Astrocyte (in vitro differentiated cells and primary cell): ENCODE measurements at regions not wholly inside any gene's neighbourhood (a gene's known extent, or its start where the extent isn't known, plus 50 kb on each side); places are given as distances from the start of the nearest gene placed in this dataset.

ENCODE experiments used
- DNase-seq: peaks from one replicate; pipeline ENCODE4 v3.0.0-alpha.2; 2010; ENCODE audit warnings: low read depth
- FAIRE-seq: peaks from 2 replicates; lab custom pipeline; 2011; peaks lifted over from hg19 to GRCh38; lab: Jason Lieb, UNC
- H2AFZ ChIP-seq: 2 replicates; pipeline ENCODE4 v1.6.0; 2012; ENCODE audit warnings: low read depth, low read length, inconsistent platforms
- H3K27ac ChIP-seq: 2 replicates; pipeline ENCODE4 v1.5.1; 2011; ENCODE audit warnings: low read depth, low read length, inconsistent platforms
- H3K27me3 ChIP-seq: 2 replicates; pipeline ENCODE4 v1.6.0; 2011; ENCODE audit warnings: low read length, inconsistent platforms; ENCODE audit not compliant: insufficient read depth
- H3K36me3 ChIP-seq: 2 replicates; pipeline ENCODE4 v1.5.1; 2011; ENCODE audit warnings: low read length, inconsistent platforms; ENCODE audit not compliant: insufficient read depth
- H3K4me1 ChIP-seq: 2 replicates; pipeline ENCODE4 v1.5.1; 2011; ENCODE audit warnings: low read length, inconsistent platforms; ENCODE audit not compliant: insufficient read depth
- H3K4me2 ChIP-seq: 2 replicates; pipeline ENCODE4 v1.6.0; 2012; ENCODE audit warnings: low read length, inconsistent platforms
- H3K4me3 ChIP-seq: 2 replicates; pipeline ENCODE4 v1.5.1; 2011; ENCODE audit warnings: low read depth, mild to moderate bottlenecking, low read length, inconsistent platforms; ENCODE audit not compliant: insufficient read depth
- H3K79me2 ChIP-seq: 2 replicates; pipeline ENCODE4 v1.6.0; 2012; ENCODE audit warnings: mild to moderate bottlenecking, low read length, inconsistent platforms; ENCODE audit not compliant: insufficient read depth
- H3K9ac ChIP-seq: 2 replicates; pipeline ENCODE4 v1.6.0; 2012; ENCODE audit warnings: mild to moderate bottlenecking, low read length, inconsistent platforms
- H3K9me3 ChIP-seq: 2 replicates; pipeline ENCODE4 v1.5.1; 2012; ENCODE audit warnings: low read depth, mild to moderate bottlenecking, low read length, inconsistent platforms; ENCODE audit not compliant: insufficient read depth
- H4K20me1 ChIP-seq: 2 replicates; pipeline ENCODE4 v1.6.0; 2012; ENCODE audit warnings: low read length, inconsistent platforms; ENCODE audit not compliant: insufficient read depth
- H3K27ac Mint-ChIP-seq: one replicate; pipeline ENCODE4 v1.8.0; 2021; ENCODE audit warnings: mild to moderate bottlenecking, mixed read lengths; ENCODE audit not compliant: unreplicated experiment
- H3K27me3 Mint-ChIP-seq: one replicate; pipeline ENCODE4 v1.8.0; 2021; ENCODE audit warnings: low read depth, mixed read lengths; ENCODE audit not compliant: unreplicated experiment
- H3K36me3 Mint-ChIP-seq: one replicate; pipeline ENCODE4 v1.8.0; 2021; ENCODE audit warnings: low read depth, mixed read lengths; ENCODE audit not compliant: unreplicated experiment
- H3K4me1 Mint-ChIP-seq: one replicate; pipeline ENCODE4 v1.8.0; 2021; ENCODE audit warnings: low read depth, mixed read lengths; ENCODE audit not compliant: unreplicated experiment
- H3K4me3 Mint-ChIP-seq: one replicate; pipeline ENCODE4 v1.8.0; 2021; ENCODE audit warnings: mild to moderate bottlenecking, moderate library complexity, mixed read lengths; ENCODE audit not compliant: unreplicated experiment
- H3K9me3 Mint-ChIP-seq: one replicate; pipeline ENCODE4 v1.8.0; 2021; ENCODE audit warnings: mild to moderate bottlenecking, mixed read lengths; ENCODE audit not compliant: unreplicated experiment
- EZH2 ChIP-seq: IDR thresholded peaks from 2 replicates; pipeline ENCODE4 v1.6.1; 2012; ENCODE audit warnings: mild to moderate bottlenecking, low read length, inconsistent platforms; ENCODE audit not compliant: insufficient read depth
- TF ChIP-seq, protein P1 (sequence below): IDR thresholded peaks from 2 replicates; pipeline ENCODE4 v1.5.1; 2011; ENCODE audit warnings: low read depth, mild to moderate bottlenecking, inconsistent platforms, low read length, moderate library complexity; ENCODE audit not compliant: insufficient read depth

- H3K27me3 ChIP-seq, result no peaks in the 10 kb centered on the region
- H3K9me3 ChIP-seq, result no peaks in the 10 kb centered on the region
- H3K4me2 ChIP-seq, result no peak overlapping the region
- H3K27me3 Mint-ChIP-seq, result no peaks in the 10 kb centered on the region
- H4K20me1 ChIP-seq, result no peaks in the 10 kb centered on the region
- H3K27ac Mint-ChIP-seq, result no peak overlapping the region
- H3K4me1 Mint-ChIP-seq, result no peaks in the 10 kb centered on the region
- no peak overlapping the region for H3K27ac ChIP-seq
- no peak for DNase-seq
- no peaks in the 10 kb centered on the region for H3K4me1 ChIP-seq
- H3K36me3 ChIP-seq, result no peaks in the 10 kb centered on the region
- H3K9ac ChIP-seq, result no peak overlapping the region
- no peak for FAIRE-seq
- no peak overlapping the region for H3K4me3 Mint-ChIP-seq
- H3K79me2 ChIP-seq, result no peaks in the 10 kb centered on the region
- no peak overlapping the region for H3K4me3 ChIP-seq
- no peaks in the 10 kb centered on the region for H3K9me3 Mint-ChIP-seq
- H3K36me3 Mint-ChIP-seq, result no peaks in the 10 kb centered on the region
- TF ChIP-seq, protein P1, sequence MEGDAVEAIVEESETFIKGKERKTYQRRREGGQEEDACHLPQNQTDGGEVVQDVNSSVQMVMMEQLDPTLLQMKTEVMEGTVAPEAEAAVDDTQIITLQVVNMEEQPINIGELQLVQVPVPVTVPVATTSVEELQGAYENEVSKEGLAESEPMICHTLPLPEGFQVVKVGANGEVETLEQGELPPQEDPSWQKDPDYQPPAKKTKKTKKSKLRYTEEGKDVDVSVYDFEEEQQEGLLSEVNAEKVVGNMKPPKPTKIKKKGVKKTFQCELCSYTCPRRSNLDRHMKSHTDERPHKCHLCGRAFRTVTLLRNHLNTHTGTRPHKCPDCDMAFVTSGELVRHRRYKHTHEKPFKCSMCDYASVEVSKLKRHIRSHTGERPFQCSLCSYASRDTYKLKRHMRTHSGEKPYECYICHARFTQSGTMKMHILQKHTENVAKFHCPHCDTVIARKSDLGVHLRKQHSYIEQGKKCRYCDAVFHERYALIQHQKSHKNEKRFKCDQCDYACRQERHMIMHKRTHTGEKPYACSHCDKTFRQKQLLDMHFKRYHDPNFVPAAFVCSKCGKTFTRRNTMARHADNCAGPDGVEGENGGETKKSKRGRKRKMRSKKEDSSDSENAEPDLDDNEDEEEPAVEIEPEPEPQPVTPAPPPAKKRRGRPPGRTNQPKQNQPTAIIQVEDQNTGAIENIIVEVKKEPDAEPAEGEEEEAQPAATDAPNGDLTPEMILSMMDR, result no peak
- no peak for TF ChIP-seq EZH2
- H2AFZ ChIP-seq, result no peak overlapping the region
These were observed 479.3 kb downstream of the EPHA3 start for GRCh38 chr3:89586676-89587075.

DNA sequence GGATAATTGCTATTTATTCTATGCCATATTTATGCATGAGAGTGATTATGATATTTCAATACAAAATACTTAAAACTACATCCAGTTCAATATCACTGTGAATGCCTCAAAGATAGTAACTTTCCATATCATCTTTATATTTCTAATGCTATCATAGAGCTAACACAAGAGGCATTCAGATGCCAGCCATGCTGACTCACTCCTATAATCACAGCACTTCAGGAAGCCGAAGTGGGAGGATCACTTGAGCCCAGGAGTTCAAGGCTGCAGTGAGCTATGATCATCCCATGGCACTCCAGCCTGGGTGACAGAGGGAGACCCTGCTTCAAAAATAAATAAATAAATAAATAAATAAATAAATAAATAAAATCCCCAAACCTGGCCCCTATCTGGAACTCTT, 498.7 kb downstream of the EPHA3 start:
- Mint-ChIP-seq H3K9me3 (no peaks in the 10 kb centered on the region), H3K27me3 (no peaks in the 10 kb centered on the region), H3K27ac (no peak overlapping the region), H3K36me3 (no peaks in the 10 kb centered on the region), H3K4me1 (no peaks in the 10 kb centered on the region), H3K4me3 (no peak overlapping the region)
- TF ChIP-seq, protein P1, result no peak
- TF ChIP-seq EZH2, result no peak
- peaks cover 2% of the 10 kb centered on the region for H3K27me3 ChIP-seq
- H3K4me2 ChIP-seq, result no peak overlapping the region
- H3K9ac ChIP-seq, result no peak overlapping the region
- no peaks in the 10 kb centered on the region for H4K20me1 ChIP-seq
- H3K4me3 ChIP-seq, result no peak overlapping the region
- no peaks in the 10 kb centered on the region for H3K9me3 ChIP-seq
- FAIRE-seq (no peak), DNase-seq (no peak)
- H2AFZ ChIP-seq, result no peak overlapping the region
- no peaks in the 10 kb centered on the region for H3K36me3 ChIP-seq
- no peak overlapping the region for H3K27ac ChIP-seq
- H3K79me2 ChIP-seq, result no peaks in the 10 kb centered on the region
- H3K4me1 ChIP-seq, result no peaks in the 10 kb centered on the region

- H3K9me3 ChIP-seq, result no peaks in the 10 kb centered on the region
- H3K4me1 Mint-ChIP-seq, result peaks cover 4% of the 10 kb centered on the region
- no peaks in the 10 kb centered on the region for H3K9me3 Mint-ChIP-seq
- H3K36me3 ChIP-seq, result no peaks in the 10 kb centered on the region
- H3K36me3 Mint-ChIP-seq, result no peaks in the 10 kb centered on the region
- no peaks in the 10 kb centered on the region for H3K27me3 Mint-ChIP-seq
- DNase-seq (no peak), FAIRE-seq (no peak)
- no peaks in the 10 kb centered on the region for H3K27me3 ChIP-seq
- H3K4me3 Mint-ChIP-seq, result no peak overlapping the region
- no peak for TF ChIP-seq EZH2
- TF ChIP-seq, protein P1, result no peak
- no peak overlapping the region for H3K27ac ChIP-seq
- no peak overlapping the region for H3K4me2 ChIP-seq
- no peaks in the 10 kb centered on the region for H3K4me1 ChIP-seq
- H3K27ac Mint-ChIP-seq, result no peak overlapping the region
- no peaks in the 10 kb centered on the region for H3K79me2 ChIP-seq
- H3K4me3 ChIP-seq, result no peak overlapping the region
- H2AFZ ChIP-seq, result no peak overlapping the region
- no peak overlapping the region for H3K9ac ChIP-seq
- no peaks in the 10 kb centered on the region for H4K20me1 ChIP-seq
These were observed 504.6 kb downstream of the EPHA3 start for GRCh38 chr3:89612027-89612426.
